ENCODE measurements at regions not wholly inside any gene's neighbourhood (a gene's known extent, or its start where the extent isn't known, plus 50 kb on each side); places are given as distances from the start of the nearest gene placed in this dataset.

GRCh38 chr10:109616359-109616980 is 306.8 kb downstream of the XPNPEP1 start:
- TF ChIP-seq, protein P1, sequence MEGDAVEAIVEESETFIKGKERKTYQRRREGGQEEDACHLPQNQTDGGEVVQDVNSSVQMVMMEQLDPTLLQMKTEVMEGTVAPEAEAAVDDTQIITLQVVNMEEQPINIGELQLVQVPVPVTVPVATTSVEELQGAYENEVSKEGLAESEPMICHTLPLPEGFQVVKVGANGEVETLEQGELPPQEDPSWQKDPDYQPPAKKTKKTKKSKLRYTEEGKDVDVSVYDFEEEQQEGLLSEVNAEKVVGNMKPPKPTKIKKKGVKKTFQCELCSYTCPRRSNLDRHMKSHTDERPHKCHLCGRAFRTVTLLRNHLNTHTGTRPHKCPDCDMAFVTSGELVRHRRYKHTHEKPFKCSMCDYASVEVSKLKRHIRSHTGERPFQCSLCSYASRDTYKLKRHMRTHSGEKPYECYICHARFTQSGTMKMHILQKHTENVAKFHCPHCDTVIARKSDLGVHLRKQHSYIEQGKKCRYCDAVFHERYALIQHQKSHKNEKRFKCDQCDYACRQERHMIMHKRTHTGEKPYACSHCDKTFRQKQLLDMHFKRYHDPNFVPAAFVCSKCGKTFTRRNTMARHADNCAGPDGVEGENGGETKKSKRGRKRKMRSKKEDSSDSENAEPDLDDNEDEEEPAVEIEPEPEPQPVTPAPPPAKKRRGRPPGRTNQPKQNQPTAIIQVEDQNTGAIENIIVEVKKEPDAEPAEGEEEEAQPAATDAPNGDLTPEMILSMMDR (conservative IDR thresholded peaks at IDR 0.05; ENCODE audit: low read depth, low read length), result no peak
- no peak for TF ChIP-seq EZH2 (IDR thresholded peaks at IDR 0.05; ENCODE audit: low read length, unreplicated experiment)
